MM.1S (cell line): ENCODE measurements at regions not wholly inside any gene's neighbourhood (a gene's known extent, or its start where the extent isn't known, plus 50 kb on each side); places are given as distances from the start of the nearest gene placed in this dataset.

Experiments used
- EZH2 ChIP-seq: fragments of 300-600 bp; sonication (generic); optimal IDR thresholded peaks from 2 replicates; pipeline ENCODE3; 2017; ENCODE audit warnings: low read depth, mild to moderate bottlenecking, antibody characterized with exemption, low read length, mixed read lengths
- TF ChIP-seq, protein P1 (sequence below): fragments of 300-600 bp; sonication (generic); IDR thresholded peaks from 2 replicates; pipeline ENCODE4 v1.5.1; 2016; ENCODE audit warnings: antibody characterized with exemption, low read length, mixed read lengths

DNA sequence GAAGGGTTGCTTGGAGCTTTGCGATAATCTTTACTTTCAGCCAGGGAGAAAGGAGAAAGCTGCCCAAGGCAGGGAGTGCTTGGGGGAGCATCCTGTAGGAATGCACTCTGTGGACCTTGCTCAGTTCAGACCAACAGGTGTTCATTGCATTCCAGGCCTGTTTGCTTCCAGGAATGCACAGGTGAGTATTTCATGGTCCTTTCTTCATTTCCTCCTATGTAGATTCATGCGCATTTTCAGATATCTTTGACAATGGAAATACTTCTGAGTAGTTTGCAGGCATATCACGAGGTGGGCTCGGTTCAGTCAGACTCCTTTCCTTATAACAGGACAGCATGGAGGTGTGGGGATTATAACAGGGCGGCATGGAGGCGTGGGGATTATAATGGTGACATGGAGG, 254.8 kb downstream of the FGF9 start:
- TF ChIP-seq, protein P1, sequence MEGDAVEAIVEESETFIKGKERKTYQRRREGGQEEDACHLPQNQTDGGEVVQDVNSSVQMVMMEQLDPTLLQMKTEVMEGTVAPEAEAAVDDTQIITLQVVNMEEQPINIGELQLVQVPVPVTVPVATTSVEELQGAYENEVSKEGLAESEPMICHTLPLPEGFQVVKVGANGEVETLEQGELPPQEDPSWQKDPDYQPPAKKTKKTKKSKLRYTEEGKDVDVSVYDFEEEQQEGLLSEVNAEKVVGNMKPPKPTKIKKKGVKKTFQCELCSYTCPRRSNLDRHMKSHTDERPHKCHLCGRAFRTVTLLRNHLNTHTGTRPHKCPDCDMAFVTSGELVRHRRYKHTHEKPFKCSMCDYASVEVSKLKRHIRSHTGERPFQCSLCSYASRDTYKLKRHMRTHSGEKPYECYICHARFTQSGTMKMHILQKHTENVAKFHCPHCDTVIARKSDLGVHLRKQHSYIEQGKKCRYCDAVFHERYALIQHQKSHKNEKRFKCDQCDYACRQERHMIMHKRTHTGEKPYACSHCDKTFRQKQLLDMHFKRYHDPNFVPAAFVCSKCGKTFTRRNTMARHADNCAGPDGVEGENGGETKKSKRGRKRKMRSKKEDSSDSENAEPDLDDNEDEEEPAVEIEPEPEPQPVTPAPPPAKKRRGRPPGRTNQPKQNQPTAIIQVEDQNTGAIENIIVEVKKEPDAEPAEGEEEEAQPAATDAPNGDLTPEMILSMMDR, result no peak
- TF ChIP-seq EZH2, result no peak
